BLaER1 (cell line): ENCODE measurements at regions not wholly inside any gene's neighbourhood (a gene's known extent, or its start where the extent isn't known, plus 50 kb on each side); places are given as distances from the start of the nearest gene placed in this dataset.

ENCODE experiments used
- H3K27ac ChIP-seq: shearing (Covaris generic); formaldehyde crosslinking; 2 replicates; pipeline ENCODE4 v1.8.1; 2022
- H3K27me3 ChIP-seq: shearing (Covaris generic); formaldehyde crosslinking; 2 replicates; pipeline ENCODE4 v1.8.1; 2022
- H3K36me3 ChIP-seq: shearing (Covaris generic); formaldehyde crosslinking; 2 replicates; pipeline ENCODE4 v1.8.1; 2022
- H3K4me1 ChIP-seq: shearing (Covaris generic); formaldehyde crosslinking; 2 replicates; pipeline ENCODE4 v1.8.1; 2022
- H3K4me2 ChIP-seq: shearing (Covaris generic); formaldehyde crosslinking; 2 replicates; pipeline ENCODE4 v1.8.1; 2022
- H3K4me3 ChIP-seq: shearing (Covaris generic); formaldehyde crosslinking; 2 replicates; pipeline ENCODE4 v1.8.1; 2022
- H3K9ac ChIP-seq: shearing (Covaris generic); formaldehyde crosslinking; 2 replicates; pipeline ENCODE4 v1.8.1; 2022
- H3K9me3 ChIP-seq: shearing (Covaris generic); formaldehyde crosslinking; 2 replicates; pipeline ENCODE4 v1.8.1; 2022
- H4K20me1 ChIP-seq: shearing (Covaris generic); formaldehyde crosslinking; 2 replicates; pipeline ENCODE4 v1.8.1; 2022
- Cebpa-rat ChIP-seq: shearing (Covaris generic); IDR thresholded peaks from 2 replicates; pipeline ENCODE4 v1.8.1; 2022

DNA sequence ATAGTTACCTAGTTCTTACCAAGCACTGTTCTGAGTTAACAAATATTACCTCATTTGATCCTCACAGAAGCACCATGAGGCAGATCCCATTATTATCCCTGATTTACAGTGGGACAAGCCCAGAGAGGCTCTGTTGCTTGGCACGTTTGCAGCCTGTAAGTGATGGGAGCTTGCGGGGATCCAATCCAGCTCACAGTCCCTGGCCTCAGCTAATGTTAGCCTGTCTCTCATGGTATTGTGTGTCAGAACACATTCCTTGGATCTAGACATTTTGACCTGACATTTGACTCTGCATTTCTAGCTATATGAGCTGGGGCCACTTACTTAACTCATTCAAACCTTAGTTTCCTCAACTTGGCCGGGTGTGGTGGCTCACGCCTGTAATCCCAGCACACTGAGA is 246.9 kb upstream of the LRTM1 start:
- Histone ChIP-seq H3K4me2 (no peak overlapping the region), H3K36me3 (no peaks in the 10 kb centered on the region), H3K4me3 (no peak overlapping the region), H3K9me3 (no peaks in the 10 kb centered on the region), H4K20me1 (no peaks in the 10 kb centered on the region), H3K27ac (no peak overlapping the region), H3K27me3 (no peaks in the 10 kb centered on the region), H3K9ac (no peak overlapping the region), H3K4me1 (no peaks in the 10 kb centered on the region)
- TF ChIP-seq Cebpa-rat = no peak

DNA sequence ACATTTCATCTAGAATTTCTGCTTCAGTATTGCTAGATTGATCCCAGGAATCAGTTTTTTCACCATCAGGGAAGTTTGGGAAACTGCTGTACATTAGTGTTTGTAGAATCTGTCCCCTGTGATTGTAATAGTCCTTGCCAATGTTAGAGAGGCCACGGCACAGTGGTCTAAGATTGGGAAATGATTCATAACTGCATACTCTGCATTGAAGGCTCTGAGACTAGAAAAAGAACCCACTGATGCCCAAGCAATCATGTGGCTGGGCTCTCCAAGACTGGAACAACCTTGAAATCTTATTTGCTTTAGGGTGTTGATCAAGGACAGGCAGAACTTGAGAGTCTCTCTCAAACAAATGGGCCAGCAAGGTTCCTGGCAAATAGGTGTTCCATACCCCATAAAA is 245.6 kb upstream of the LRTM1 start:
- no peak overlapping the region for H3K9ac ChIP-seq
- H4K20me1 ChIP-seq = no peaks in the 10 kb centered on the region
- no peaks in the 10 kb centered on the region for H3K4me1 ChIP-seq
- no peak for TF ChIP-seq Cebpa-rat
- H3K4me3 ChIP-seq = no peak overlapping the region
- no peaks in the 10 kb centered on the region for H3K9me3 ChIP-seq
- no peak overlapping the region for H3K27ac ChIP-seq
- no peak overlapping the region for H3K4me2 ChIP-seq
- H3K36me3 ChIP-seq = no peaks in the 10 kb centered on the region
- no peaks in the 10 kb centered on the region for H3K27me3 ChIP-seq

DNA sequence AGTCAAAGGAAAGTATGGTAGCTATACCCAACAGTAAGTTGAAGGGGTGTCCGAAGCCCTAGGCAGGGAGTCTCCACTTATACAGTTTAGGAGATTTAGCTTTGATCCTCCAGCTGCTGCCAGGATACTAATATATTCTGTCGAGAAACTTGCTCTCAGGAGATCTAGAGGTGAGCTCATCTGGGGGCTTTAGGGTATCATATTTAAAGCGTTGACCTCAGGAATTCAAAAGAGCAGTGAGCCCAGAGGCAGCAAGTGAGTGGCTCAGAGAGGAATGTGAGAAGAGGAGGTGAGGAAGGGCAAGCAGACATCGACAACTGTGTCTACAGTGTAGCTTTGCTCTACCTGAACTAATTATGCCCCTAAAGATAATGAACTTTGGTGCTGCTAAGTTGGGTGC is 245.1 kb upstream of the LRTM1 start:
- no peak for TF ChIP-seq Cebpa-rat
- no peaks in the 10 kb centered on the region for H3K9me3 ChIP-seq
- no peak overlapping the region for H3K9ac ChIP-seq
- H3K27me3 ChIP-seq = no peaks in the 10 kb centered on the region
- no peaks in the 10 kb centered on the region for H3K36me3 ChIP-seq
- H4K20me1 ChIP-seq = no peaks in the 10 kb centered on the region
- no peak overlapping the region for H3K27ac ChIP-seq
- no peak overlapping the region for H3K4me2 ChIP-seq
- H3K4me3 ChIP-seq = no peak overlapping the region
- H3K4me1 ChIP-seq = no peaks in the 10 kb centered on the region

DNA sequence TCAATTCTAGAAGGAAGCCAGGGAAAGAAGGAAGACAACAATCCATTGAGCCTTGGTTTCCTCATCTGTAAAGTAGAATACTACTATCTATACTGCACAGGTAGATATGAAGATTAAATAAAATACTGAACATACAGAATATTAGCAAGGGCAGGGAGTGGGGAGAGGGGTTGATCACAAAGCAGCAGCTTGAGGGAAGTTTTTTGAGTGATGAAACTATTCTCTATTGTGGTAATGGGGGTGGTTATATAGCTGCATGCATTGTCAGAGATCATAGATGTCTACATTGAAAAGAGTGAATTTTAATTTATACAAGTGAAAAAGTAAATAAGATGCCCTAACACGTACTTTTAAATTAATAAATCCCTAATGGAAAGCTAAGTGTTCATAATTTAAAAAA is 242.6 kb upstream of the LRTM1 start:
- H3K9ac ChIP-seq = no peak overlapping the region
- no peaks in the 10 kb centered on the region for H3K36me3 ChIP-seq
- H3K4me3 ChIP-seq = no peak overlapping the region
- H4K20me1 ChIP-seq = no peaks in the 10 kb centered on the region
- peaks cover 5% of the 10 kb centered on the region; the same call in 1 of the 2 replicates for H3K4me1 ChIP-seq
- H3K4me2 ChIP-seq = no peak overlapping the region
- H3K27me3 ChIP-seq = no peaks in the 10 kb centered on the region
- no peak for TF ChIP-seq Cebpa-rat
- H3K27ac ChIP-seq = no peak overlapping the region
- H3K9me3 ChIP-seq = no peaks in the 10 kb centered on the region

DNA sequence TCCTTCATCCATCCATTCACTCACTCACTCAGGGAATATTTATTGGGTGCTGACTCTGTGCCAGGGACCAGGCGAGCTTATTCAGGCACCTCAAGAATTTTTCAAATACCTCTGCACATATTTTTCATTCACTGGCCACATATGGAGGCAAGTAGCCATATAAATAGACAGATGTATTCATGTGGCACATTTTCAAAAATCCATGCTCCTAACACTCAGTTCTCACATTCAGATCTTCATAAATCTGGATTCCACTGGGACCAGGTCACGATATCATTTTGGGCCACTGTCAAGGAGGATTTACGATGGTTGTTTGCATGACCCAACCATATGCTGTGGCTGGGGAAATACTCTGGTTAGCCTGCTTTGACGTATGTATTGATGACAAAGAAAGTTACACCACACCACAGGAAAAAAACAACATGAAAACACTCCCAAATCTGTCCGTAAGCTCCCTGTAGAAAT is 241.8 kb upstream of the LRTM1 start:
- Histone ChIP-seq H3K27me3 (no peaks in the 10 kb centered on the region), H3K36me3 (no peaks in the 10 kb centered on the region), H3K4me3 (no peak overlapping the region), H3K9me3 (no peaks in the 10 kb centered on the region), H4K20me1 (no peaks in the 10 kb centered on the region), H3K4me2 (no peak overlapping the region), H3K9ac (no peak overlapping the region), H3K27ac (no peak overlapping the region), H3K4me1 (peaks cover 5% of the 10 kb centered on the region; the same call in 1 of the 2 replicates)
- no peak for TF ChIP-seq Cebpa-rat

DNA sequence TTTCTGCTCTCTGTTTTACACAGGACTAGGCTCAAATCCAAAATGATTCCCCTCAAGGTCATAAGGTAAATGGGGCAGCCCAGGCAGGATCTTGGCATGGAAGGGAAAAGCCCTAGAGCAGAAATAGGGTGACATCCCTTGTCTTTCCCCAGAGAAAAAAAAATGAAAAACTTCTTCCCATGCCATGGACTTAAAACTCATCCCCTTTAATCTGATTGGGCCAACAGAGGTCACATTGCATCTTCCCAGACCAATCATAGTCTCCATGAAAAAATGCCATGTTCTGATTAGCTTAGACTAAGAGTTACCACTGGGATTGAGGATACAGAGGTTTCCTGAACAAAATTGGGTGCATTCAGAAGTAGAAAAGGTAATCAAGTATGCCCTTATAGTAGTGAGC is 241.3 kb upstream of the LRTM1 start:
- Histone ChIP-seq H3K9ac (no peak overlapping the region), H3K4me3 (no peak overlapping the region), H3K4me1 (peaks cover 5% of the 10 kb centered on the region; the same call in 1 of the 2 replicates), H3K27ac (no peak overlapping the region), H4K20me1 (no peaks in the 10 kb centered on the region), H3K36me3 (no peaks in the 10 kb centered on the region), H3K27me3 (no peaks in the 10 kb centered on the region), H3K9me3 (no peaks in the 10 kb centered on the region), H3K4me2 (no peak overlapping the region)
- TF ChIP-seq Cebpa-rat = no peak

DNA sequence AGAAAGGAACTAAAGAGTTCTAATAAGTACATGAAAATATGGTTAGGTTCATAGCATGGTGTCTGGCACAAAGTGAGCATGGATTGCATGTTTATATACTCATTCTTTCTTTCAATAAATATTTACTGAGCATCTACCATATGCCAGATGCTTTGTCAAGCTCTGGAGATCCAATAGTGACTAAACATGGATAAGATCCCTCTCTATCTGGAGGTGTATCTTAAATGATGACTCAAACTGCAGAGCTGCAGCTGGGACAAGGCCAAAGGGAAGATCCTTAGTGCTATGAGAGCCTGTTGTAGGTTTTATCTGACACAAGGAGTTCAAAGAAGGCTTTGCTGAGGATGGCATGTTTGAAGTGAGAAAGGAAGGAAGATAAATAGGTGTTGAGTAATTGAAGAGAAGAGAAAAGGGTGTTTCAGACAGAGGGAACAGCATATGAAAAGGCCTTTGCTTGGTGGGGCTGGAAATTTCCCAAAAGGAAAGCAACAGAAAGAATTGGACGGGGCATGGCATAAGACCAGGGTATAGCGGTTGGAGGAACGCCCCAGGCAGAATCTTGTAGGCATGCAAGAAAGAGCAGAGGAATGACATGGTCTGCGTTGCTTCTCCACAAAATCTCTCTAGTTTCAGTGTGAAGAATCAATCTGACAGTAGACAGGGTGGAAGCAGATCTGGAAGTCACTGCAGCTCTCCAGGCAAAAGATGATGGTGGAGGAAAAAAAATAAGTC is 239.9 kb upstream of the LRTM1 start:
- Histone ChIP-seq H3K27me3 (no peaks in the 10 kb centered on the region), H3K9me3 (no peaks in the 10 kb centered on the region), H4K20me1 (no peaks in the 10 kb centered on the region), H3K9ac (no peak overlapping the region), H3K27ac (no peak overlapping the region), H3K4me2 (no peak overlapping the region), H3K4me1 (peaks cover 5% of the 10 kb centered on the region; the same call in 1 of the 2 replicates), H3K4me3 (no peak overlapping the region), H3K36me3 (no peaks in the 10 kb centered on the region)
- no peak for TF ChIP-seq Cebpa-rat

DNA sequence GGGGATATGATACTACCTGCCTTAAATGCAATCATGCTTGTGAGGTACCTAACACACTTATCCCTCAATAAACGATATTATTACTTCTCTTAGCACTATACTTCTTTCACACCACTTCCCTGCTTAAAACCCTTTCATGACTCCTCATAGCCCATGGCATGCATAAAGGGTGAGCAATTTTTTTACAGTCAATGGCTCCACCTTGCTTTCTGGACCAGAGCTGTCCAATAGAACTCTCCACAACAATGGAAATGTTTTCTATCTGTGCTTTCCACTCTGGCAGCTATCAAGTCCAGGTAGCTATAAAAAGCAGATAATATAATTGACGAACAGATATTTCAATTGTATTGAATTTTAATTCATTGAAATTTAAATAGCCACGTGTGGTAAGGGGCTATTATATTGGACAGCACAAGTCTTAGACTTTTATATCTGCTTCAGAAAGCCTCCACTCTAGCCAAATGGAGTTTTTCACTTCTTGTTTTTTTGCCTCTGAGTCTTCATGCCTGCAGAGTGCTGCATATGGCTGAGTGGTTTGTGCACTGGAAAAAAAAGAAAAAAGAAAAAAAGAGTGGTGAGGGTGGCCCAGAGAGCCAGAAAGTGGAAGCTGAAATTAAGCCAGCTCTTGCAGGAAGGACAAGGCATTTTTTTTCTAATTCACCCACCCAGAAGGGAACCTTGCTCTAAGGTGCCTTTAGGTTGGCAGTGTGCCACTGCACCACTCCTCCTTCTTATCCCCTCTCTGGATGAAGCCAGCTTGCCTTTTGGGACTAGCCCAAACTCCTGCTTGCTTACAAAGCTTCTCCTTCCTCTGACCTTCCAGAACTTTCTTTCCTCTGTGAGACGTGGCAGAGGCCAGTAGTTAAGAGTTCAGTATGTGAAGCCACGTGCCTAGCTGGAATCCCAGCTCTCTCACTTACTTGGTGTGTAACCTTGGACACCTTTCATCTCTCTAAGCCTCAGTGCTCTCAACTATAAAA is 239.0 kb upstream of the LRTM1 start:
- no peaks in the 10 kb centered on the region for H4K20me1 ChIP-seq
- peaks cover 5% of the 10 kb centered on the region; the same call in 1 of the 2 replicates for H3K4me1 ChIP-seq
- H3K4me3 ChIP-seq = no peak overlapping the region
- no peak for TF ChIP-seq Cebpa-rat
- H3K36me3 ChIP-seq = no peaks in the 10 kb centered on the region
- no peak overlapping the region for H3K27ac ChIP-seq
- no peaks in the 10 kb centered on the region for H3K9me3 ChIP-seq
- no peaks in the 10 kb centered on the region for H3K27me3 ChIP-seq
- H3K9ac ChIP-seq = no peak overlapping the region
- H3K4me2 ChIP-seq = no peak overlapping the region; the same call in 1 of the 2 replicates

DNA sequence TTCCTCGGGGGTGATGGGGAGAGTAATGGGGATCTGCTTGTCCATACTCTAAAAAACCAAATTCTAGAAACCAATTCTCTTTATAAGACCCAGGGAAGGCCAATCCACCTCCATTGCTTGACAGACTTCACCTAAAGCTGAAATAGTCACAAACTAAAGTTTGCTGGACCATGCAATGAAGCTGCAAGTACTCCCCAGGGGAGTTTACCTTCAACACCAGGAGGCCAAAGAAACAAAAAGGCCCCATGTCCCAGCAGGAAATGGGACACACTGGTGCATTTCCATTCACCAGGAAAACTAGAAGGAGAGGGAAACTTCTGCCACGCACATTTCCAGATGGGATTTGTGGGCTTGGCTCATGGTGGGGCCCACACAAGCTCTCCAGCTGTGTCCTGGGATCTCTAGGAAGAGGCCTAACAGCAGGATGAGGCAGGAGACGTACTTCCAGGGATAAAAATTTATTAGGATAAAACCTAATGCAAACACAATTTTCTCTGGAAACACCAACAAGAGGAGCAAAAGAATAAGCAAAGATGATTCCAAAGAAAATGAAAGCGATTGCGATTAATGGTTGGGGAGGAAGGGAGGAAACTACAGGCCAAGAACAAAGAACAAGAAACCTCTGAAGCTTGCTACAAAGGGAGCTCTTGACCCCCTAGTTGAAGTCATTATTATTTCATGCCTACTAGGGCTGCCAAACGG is 238.0 kb upstream of the LRTM1 start:
- Histone ChIP-seq H3K9me3 (no peaks in the 10 kb centered on the region), H3K4me1 (peaks cover 12% of the 10 kb centered on the region), H3K4me3 (no peak overlapping the region), H3K27ac (no peak overlapping the region), H3K36me3 (no peaks in the 10 kb centered on the region), H3K4me2 (no peak overlapping the region), H4K20me1 (no peaks in the 10 kb centered on the region), H3K9ac (no peak overlapping the region), H3K27me3 (no peaks in the 10 kb centered on the region)
- no peak for TF ChIP-seq Cebpa-rat
